Testis (tissue), 2 donors: ENCODE measurements at regions not wholly inside any gene's neighbourhood (a gene's known extent, or its start where the extent isn't known, plus 50 kb on each side); places are given as distances from the start of the nearest gene placed in this dataset.

ENCODE experiments used
- POLR2A ChIP-seq: fragments of 450-650 bp; IDR thresholded peaks from one replicate; pipeline ENCODE4 v1.6.1; 2017; ENCODE audit warnings: antibody characterized with exemption, mild to moderate bottlenecking, moderate library complexity
- TF ChIP-seq, protein P1 (sequence below), 3 experiments: fragments of 450-650 bp in 2 of 3; fragments of 200-600 bp in 1 of 3; sonication (generic) in 1 of 3; IDR thresholded peaks; one replicate each; pipeline ENCODE4 v1.5.1; 2016 to 2019; ENCODE audit warnings: antibody characterized with exemption in 3 of 3, mild to moderate bottlenecking in 2 of 3, moderate library complexity in 1 of 3

DNA sequence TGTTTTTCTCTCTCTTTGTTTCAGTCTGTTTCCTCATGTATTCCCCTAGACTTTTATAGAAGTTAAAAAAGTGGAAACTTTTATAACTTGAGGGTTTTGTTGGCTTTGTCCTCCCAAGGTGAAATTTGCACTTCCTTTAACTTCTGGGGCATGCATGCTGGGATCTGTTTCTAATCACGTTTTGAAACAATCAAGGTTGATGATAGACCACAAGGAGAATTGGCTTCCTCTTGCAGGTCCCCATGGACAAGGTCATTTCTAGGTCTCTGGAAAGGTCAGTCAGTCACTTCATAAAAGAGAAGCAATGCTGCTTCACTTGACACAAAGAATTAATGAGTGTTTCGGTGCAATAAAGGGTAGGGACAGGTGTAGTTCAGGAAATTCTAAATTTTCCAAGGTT, 811.8 kb upstream of the CELF2 start:
- TF ChIP-seq, protein P1, sequence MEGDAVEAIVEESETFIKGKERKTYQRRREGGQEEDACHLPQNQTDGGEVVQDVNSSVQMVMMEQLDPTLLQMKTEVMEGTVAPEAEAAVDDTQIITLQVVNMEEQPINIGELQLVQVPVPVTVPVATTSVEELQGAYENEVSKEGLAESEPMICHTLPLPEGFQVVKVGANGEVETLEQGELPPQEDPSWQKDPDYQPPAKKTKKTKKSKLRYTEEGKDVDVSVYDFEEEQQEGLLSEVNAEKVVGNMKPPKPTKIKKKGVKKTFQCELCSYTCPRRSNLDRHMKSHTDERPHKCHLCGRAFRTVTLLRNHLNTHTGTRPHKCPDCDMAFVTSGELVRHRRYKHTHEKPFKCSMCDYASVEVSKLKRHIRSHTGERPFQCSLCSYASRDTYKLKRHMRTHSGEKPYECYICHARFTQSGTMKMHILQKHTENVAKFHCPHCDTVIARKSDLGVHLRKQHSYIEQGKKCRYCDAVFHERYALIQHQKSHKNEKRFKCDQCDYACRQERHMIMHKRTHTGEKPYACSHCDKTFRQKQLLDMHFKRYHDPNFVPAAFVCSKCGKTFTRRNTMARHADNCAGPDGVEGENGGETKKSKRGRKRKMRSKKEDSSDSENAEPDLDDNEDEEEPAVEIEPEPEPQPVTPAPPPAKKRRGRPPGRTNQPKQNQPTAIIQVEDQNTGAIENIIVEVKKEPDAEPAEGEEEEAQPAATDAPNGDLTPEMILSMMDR (IDR thresholded peaks at IDR 0.05), result no peak
- no peak for TF ChIP-seq POLR2A
